D721Med (cell line): ENCODE measurements at regions not wholly inside any gene's neighbourhood (a gene's known extent, or its start where the extent isn't known, plus 50 kb on each side); places are given as distances from the start of the nearest gene placed in this dataset.

Source experiments
- DNase-seq: peaks from one replicate; pipeline ENCODE4 v3.0.0; 2011; ENCODE audit warnings: low spot score; ENCODE audit not compliant: insufficient read length
- FAIRE-seq: peaks from 2 replicates; lab custom pipeline; 2011; peaks lifted over from hg19 to GRCh38; lab: Jason Lieb, UNC
- CTCF ChIP-seq: IDR thresholded peaks from 2 replicates; pipeline ENCODE4 v1.5.1; 2012; ENCODE audit warnings: mild to moderate bottlenecking, control low read depth; ENCODE audit not compliant: insufficient read depth; ENCODE audit errors: missing control alignments

DNA sequence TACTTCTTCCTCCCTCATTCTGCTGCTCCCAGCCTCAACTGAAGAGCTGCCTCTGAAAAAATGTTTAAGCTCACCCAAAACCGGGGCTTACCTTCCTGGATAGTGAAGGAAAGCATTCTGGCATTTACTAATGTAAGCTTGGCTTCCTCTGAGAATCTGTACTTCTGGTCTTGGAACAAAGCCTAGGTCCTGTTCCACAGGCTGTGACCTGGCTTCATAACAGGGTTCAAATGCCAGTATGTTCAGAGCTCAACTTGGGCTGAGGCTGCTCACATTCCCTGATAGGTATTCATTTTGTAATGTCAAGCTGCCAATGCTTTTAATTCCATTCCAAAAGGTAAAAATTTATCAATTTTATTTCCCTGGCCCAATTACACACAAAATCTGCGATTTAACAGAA, 411.7 kb upstream of the KCNN2 start:
- TF ChIP-seq CTCF: no peak
- DNase-seq (no peak), FAIRE-seq (no peak)

GRCh38 chr5:113965225-113965624, 396.6 kb upstream of the KCNN2 start:
- no peak for DNase-seq
- no peak for FAIRE-seq
- no peak for TF ChIP-seq CTCF

DNA sequence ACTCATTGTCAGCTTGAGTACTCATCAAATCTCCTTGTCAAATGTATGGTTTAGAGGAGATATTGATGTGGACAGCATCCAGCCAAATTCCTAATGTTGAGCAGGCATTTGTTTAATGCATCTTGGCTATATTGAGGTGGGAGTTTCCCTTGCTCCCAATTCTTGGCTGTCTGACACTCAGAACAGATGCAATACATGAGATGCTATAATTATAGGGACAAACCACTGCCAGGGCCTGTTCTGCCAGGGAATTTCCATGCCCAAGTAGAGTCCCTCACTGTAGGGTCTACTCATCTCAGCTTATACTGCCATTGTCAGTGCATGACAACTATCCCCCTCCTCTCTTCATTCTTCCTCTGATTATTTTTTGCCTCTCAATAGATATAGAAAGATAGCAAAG, 392.0 kb upstream of the KCNN2 start:
- DNase-seq (no peak), FAIRE-seq (no peak)
- no peak for TF ChIP-seq CTCF

GRCh38 chr5:113971454-113971853, 390.4 kb upstream of the KCNN2 start:
- DNase-seq: no peak
- no peak for FAIRE-seq
- no peak for TF ChIP-seq CTCF

DNA sequence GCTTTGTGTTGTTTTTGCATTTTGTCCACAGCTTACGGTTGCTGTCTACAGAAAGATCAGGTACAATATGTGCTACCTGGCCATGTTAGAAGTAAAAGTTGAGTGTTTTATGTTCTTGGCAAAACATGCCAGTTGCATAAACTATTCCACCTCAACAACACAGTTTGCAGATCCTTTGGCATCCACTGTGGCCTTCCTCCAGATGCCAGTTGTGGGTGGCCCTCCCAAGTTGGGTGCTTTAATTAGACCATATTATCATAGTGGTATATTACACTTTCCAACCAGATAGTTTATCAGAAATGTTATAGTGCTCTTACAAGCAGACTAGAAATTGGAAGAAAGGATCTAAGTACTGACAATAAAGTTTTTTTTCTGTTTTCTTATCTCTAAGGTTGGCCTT, 386.9 kb upstream of the KCNN2 start:
- no peak for DNase-seq
- FAIRE-seq: no peak
- no peak for TF ChIP-seq CTCF

DNA sequence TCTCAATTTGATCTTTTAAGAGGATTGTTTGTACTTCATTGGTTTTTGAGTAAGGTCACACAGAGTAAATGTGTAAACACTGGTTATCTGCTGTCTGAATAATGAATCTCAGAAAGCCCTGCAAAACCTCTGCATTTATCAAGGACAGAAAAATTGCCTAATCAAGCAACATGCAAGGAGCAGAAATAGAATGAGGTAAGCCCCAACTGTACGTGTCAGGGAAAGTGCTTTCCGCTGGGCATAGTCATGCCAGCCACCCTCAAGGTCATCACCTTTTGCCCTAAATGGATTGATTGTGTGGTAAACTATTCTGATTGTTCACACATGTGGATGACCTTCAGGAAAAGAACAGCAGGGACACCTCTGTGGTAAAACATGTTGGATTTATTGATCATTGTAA, 376.9 kb upstream of the KCNN2 start:
- FAIRE-seq (no peak), DNase-seq (no peak)
- no peak for TF ChIP-seq CTCF

GRCh38 chr5:113985505-113985904, 376.4 kb upstream of the KCNN2 start:
- DNase-seq (no peak), FAIRE-seq (no peak)
- TF ChIP-seq CTCF: no peak
